ENCODE measurements at regions not wholly inside any gene's neighbourhood (a gene's known extent, or its start where the extent isn't known, plus 50 kb on each side); places are given as distances from the start of the nearest gene placed in this dataset.

DNA sequence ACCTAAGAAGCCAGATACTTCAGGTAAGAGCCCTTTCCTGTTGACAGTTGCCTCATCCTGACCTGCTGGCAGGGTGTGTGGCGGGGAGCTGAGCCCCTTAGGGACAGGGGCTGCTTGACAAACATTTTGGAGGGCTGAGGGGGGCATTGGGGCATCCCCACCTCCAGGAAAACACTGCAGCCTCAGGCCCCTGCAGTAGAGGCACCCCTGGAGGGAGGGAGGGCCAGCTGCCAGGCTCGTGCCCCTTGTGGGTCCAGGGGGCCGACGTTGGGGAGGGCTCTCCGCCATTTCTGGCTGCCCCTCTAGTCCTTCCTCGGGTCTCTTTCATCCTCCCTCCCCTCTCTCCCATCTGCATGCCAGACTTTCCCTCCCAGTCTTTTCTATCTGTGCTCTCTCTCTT lies 177.3 kb downstream of the RPS24 start:
- TF ChIP-seq, protein P1, sequence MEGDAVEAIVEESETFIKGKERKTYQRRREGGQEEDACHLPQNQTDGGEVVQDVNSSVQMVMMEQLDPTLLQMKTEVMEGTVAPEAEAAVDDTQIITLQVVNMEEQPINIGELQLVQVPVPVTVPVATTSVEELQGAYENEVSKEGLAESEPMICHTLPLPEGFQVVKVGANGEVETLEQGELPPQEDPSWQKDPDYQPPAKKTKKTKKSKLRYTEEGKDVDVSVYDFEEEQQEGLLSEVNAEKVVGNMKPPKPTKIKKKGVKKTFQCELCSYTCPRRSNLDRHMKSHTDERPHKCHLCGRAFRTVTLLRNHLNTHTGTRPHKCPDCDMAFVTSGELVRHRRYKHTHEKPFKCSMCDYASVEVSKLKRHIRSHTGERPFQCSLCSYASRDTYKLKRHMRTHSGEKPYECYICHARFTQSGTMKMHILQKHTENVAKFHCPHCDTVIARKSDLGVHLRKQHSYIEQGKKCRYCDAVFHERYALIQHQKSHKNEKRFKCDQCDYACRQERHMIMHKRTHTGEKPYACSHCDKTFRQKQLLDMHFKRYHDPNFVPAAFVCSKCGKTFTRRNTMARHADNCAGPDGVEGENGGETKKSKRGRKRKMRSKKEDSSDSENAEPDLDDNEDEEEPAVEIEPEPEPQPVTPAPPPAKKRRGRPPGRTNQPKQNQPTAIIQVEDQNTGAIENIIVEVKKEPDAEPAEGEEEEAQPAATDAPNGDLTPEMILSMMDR (IDR thresholded peaks at IDR 0.05) = no peak
- TF ChIP-seq POLR2A (IDR thresholded peaks at IDR 0.05) = no peak
